Large intestine (tissue), 3 donors: ENCODE measurements at regions not wholly inside any gene's neighbourhood (a gene's known extent, or its start where the extent isn't known, plus 50 kb on each side); places are given as distances from the start of the nearest gene placed in this dataset.

Experiments used
- DNase-seq, 2 donors: peaks; one replicate each; pipeline versions ENCODE4 v3.0.0 to v3.0.0-alpha.2; 2013
- H3K27ac ChIP-seq: one replicate; pipeline ENCODE4 v1.5.1; 2013; ENCODE audit warnings: low read length
- H3K27me3 ChIP-seq: 2 replicates; pipeline ENCODE4 v1.6.1; 2013; ENCODE audit warnings: low read length; ENCODE audit not compliant: control insufficient read depth, insufficient read depth
- H3K36me3 ChIP-seq: 2 replicates; pipeline ENCODE4 v1.6.1; 2013; ENCODE audit warnings: low read length; ENCODE audit not compliant: control insufficient read depth, insufficient read depth
- H3K4me1 ChIP-seq: one replicate; pipeline ENCODE4 v1.6.1; 2013; ENCODE audit warnings: low read length; ENCODE audit not compliant: control insufficient read depth, insufficient read depth
- H3K4me3 ChIP-seq: one replicate; pipeline ENCODE4 v1.5.1; 2013; ENCODE audit warnings: low read length
- H3K9me3 ChIP-seq: one replicate; pipeline ENCODE4 v1.6.1; 2013; ENCODE audit warnings: mild to moderate bottlenecking, low read depth, low read length, moderate library complexity; ENCODE audit not compliant: control insufficient read depth
- WGBS: methylation state at CpG from one replicate; pipeline ENCODE4 v1.1.5; 2013; ENCODE audit warnings: low lambda C conversion rate; ENCODE audit not compliant: insufficient coverage; 5-methylcytosine and 5-hydroxymethylcytosine counted together

DNA sequence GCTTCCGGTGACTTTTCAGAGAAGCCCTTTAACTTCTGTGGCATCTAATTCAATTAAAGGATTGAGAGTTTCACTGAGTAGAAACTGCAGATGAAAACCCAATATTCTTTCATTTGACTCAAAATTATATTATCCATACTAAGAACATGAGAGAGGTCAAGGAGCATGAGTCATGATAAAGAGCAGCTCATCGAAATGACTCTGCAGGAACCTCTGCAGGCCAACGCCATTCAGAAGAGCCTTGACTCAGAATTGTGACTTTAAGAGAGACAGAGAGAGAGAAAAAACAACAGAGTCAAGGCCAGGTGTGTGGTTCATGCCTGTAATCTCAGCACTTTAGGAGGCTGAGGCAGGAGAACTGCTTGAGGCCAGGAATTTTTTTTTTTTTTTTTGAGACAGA is 417.2 kb upstream of the XYLT1 start:
- H3K4me3 ChIP-seq = no peak overlapping the region
- DNase-seq = no peak
- H3K27me3 ChIP-seq = no peaks in the 10 kb centered on the region
- no peaks in the 10 kb centered on the region for H3K36me3 ChIP-seq
- H3K4me1 ChIP-seq = no peaks in the 10 kb centered on the region
- H3K9me3 ChIP-seq = no peaks in the 10 kb centered on the region
- H3K27ac ChIP-seq = no peak overlapping the region
- 84% methylated on average over 2 of the region's 3 CpGs for WGBS

DNA sequence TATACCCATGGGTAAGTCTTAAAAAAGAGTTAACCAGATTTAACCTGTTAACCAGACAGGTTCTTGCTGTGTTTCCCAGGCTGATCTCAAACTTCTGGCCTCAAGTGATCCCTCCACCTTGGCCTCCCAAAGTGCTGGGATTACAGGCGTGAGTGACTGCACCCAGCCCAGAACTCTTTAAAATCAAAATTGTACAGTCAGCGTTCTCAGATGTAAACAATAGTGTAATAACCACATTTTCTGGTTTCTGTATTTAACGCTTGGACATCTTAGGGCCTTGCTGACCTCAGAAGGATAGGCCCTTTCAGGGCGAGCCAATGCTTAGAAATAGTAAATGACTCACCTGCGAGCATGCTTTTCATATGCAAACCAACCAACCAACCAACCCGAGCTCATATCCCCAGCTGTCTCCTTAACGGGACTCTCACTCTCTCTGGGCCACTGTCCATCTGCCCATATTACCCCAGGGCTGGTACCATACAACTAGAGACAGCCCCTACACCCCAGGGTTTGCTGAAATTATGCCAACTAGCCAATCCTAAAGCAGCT is 415.0 kb upstream of the XYLT1 start:
- Histone ChIP-seq H3K4me1 (no peaks in the 10 kb centered on the region), H3K36me3 (no peaks in the 10 kb centered on the region), H3K27me3 (no peaks in the 10 kb centered on the region), H3K27ac (no peak overlapping the region), H3K9me3 (no peaks in the 10 kb centered on the region), H3K4me3 (no peak overlapping the region)
- no CpG with 5 or more reads among the region's 7 CpGs for WGBS
- no peak for DNase-seq

DNA sequence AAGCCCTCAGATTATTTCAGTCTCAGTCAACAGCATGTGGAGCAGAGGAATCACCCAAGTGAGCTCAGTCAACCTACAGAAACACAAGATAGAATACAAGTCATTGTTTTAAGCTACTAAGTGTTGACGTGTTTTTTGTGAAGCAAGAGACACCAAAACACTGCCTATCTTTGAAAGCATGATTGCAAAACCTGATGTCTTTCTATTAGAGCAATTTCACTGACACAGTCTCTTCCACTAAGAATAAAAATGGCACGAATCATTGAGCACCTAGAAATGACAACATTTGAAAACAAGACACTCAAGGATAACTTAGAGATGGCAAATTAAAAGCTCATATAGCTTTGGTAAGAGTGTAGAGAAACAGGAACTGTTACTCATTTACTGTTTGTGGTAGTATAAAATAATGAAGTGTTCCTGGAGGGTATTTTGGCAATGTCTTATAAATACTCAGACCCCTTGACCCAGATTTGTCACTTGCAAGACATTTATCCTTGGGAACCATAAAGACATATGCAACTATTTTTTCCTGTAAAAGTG is 407.1 kb upstream of the XYLT1 start:
- no peak for DNase-seq
- no CpG with 5 or more reads among the region's 2 CpGs for WGBS
- no peaks in the 10 kb centered on the region for H3K27me3 ChIP-seq

DNA sequence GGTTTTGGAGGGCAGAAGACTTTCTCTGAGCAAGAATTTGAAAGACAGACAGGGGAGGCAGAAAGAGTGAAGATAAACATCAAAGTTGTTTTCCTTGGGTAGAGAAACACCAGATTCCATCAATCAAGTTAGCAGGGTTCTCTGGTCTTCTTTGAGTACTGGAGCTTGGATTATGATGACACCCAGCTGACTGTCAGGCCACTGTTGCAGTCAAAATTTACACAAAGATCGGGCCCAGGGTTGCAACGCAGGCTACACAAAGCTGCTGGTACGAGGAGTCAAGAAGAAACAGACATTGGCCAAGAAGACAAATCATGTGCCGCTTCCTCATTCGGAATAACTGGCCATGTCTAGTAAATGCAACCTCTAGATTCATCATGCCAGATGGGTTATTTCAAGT is 396.2 kb upstream of the XYLT1 start:
- WGBS = no CpG with 5 or more reads among the region's 5 CpGs
- no peak overlapping the region for H3K27ac ChIP-seq
- DNase-seq = no peak
- no peaks in the 10 kb centered on the region for H3K27me3 ChIP-seq
- no peaks in the 10 kb centered on the region for H3K4me1 ChIP-seq
- H3K4me3 ChIP-seq = no peak overlapping the region
- H3K36me3 ChIP-seq = no peaks in the 10 kb centered on the region
- H3K9me3 ChIP-seq = no peaks in the 10 kb centered on the region

More for the DNA sequence above, 407.1 kb upstream of the XYLT1 start:
- no peaks in the 10 kb centered on the region for H3K36me3 ChIP-seq
- no peak overlapping the region for H3K4me3 ChIP-seq
- no peaks in the 10 kb centered on the region for H3K4me1 ChIP-seq
- H3K9me3 ChIP-seq = no peaks in the 10 kb centered on the region
- H3K27ac ChIP-seq = no peak overlapping the region

DNA sequence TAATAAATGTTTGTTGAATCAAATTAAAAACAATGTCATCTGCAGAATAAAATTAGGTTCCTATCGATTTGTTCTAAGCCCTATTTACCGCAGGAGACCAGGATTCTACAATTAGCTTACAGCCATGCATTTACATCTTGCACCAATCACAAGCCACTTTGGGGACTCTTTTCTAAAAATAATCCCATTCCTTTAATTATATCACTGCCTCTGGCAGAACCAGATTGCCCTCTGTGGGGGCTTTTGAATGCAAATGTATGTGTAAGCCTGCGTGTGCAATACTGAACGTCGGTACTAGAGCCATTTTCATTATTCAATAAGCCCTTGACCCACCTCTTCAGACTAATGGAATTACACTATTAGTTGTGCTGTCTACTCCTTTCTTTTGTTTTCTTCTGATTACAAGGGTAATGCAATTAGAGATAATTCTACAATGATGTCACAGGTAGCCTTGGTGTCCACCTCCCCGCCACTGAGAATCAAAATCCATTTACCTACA is 391.3 kb upstream of the XYLT1 start:
- H3K4me3 ChIP-seq = no peak overlapping the region
- no peak overlapping the region for H3K27ac ChIP-seq
- no peaks in the 10 kb centered on the region for H3K27me3 ChIP-seq
- no CpG with 5 or more reads among the region's 6 CpGs for WGBS
- no peaks in the 10 kb centered on the region for H3K9me3 ChIP-seq
- H3K36me3 ChIP-seq = no peaks in the 10 kb centered on the region
- H3K4me1 ChIP-seq = no peaks in the 10 kb centered on the region
- no peak for DNase-seq

DNA sequence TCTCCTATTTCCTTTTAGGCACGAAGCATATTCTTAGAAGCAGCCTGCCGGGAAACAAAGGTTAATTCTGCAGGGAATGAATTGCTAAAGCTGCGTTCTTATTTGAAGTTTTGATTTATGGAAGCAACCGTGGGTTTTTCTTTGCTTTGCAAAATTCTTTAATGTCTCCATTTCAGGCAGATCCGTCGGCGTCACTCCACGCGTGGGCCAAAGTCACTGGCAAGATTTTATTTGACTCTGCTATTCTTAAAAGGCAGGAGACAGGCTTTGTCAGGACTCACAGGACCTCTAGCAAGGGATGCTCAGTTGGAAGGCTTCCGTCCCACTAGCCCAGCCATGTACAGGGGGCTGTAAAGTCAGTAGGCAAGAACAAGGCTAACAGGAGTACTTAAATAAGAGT is 387.3 kb upstream of the XYLT1 start:
- no peak overlapping the region for H3K27ac ChIP-seq
- no peaks in the 10 kb centered on the region for H3K9me3 ChIP-seq
- H3K4me3 ChIP-seq = no peak overlapping the region
- H3K4me1 ChIP-seq = no peaks in the 10 kb centered on the region
- H3K36me3 ChIP-seq = no peaks in the 10 kb centered on the region
- no peak for DNase-seq
- H3K27me3 ChIP-seq = no peaks in the 10 kb centered on the region
- WGBS = no CpG with 5 or more reads among the region's 10 CpGs

DNA sequence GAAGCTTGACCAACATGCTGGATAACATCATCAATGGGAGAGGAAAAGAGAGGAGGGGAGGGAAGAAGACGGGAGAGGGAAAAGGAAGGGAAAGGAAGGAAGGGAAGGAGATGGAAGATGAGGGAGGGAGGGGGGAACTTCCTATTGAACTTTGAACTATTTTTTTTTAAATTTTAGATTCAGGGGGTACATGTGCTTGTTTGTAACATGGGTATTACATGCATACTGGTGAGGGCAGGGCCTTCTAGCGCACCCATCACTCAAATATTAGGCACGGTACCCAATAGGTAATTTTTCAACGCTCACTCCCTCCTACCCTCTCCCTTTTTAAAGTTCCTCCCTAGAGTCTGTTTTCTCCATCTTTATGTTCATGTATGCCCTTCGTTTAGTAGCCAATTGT is 383.2 kb upstream of the XYLT1 start:
- 85% methylated on average over 3 of the region's 5 CpGs for WGBS

DNA sequence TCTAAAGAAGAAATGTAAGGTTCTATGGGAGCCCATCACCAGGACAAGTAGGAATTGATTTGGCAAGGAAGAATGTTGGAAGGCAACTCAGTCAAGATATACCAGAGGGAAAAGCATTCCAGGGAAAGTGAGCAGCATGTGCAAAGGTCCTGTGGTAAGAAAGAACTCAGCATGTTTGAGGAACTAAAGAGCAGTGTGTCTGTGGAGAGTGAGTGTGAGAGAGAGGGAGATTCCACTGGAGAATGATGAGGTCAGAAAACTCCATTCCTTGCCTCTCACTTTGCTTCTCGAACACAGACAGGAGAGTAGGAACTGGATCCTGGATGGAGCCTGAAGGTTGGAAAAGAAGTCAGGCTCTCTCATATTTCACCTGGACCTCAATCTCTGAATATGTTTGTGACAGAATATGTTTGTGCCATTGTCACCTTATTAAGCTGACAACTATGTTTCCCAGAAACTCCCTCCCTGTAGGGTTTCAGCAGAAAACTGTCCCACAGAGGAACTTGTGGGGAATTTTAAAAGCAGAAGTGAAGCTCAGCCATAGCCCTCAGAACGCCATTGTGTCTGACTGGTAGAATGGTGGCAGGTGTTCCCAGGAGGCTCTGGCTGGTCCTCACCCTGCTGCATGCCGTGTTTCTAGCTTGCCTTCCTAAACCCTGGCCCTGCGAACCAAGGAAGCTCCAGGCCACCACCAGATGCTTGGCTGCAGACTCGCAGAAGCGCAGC is 382.4 kb upstream of the XYLT1 start:
- Histone ChIP-seq H3K4me1 (no peaks in the 10 kb centered on the region), H3K27ac (no peak overlapping the region), H3K4me3 (no peak overlapping the region), H3K36me3 (no peaks in the 10 kb centered on the region), H3K27me3 (peaks cover 7% of the 10 kb centered on the region), H3K9me3 (no peaks in the 10 kb centered on the region)
- WGBS = no CpG with 5 or more reads among the region's 6 CpGs
- no peak for DNase-seq

More for the DNA sequence above, 383.2 kb upstream of the XYLT1 start:
- Histone ChIP-seq H3K4me1 (no peaks in the 10 kb centered on the region), H3K27ac (no peak overlapping the region), H3K4me3 (no peak overlapping the region), H3K9me3 (no peaks in the 10 kb centered on the region), H3K27me3 (peaks cover 7% of the 10 kb centered on the region), H3K36me3 (no peaks in the 10 kb centered on the region)
- DNase-seq = no peak

DNA sequence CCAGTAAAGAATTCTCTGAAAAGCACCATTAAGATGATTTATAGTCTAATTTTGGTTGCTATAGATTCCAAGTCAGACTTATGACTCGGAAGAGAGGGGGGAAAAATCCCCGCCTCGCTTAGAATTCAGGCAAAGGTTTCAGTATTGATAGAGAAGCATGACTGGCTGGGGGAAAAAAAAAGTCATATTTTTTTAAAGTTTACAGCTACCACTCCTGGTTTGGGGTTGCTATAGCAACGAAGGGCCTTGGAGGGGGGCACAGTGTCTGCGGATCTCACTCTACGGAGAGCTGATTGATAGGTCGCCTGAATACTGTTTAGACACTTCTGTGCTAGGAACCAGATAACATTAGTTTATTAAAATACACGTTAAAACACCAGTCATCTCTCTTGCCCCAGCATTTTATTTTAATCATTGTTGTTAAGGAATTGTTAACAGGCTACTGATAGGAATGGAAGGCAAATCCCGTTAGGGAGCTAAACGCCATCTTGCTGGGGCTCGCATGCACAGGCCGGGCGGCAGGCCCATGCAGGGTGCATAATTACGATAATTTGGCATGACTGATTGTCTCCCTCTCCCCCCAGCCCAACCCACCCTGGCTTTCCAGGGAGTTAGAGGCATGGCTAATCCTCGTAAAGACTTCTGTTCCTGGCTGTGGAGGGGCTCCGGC is 380.0 kb upstream of the XYLT1 start:
- Histone ChIP-seq H3K27ac (no peak overlapping the region), H3K4me1 (no peaks in the 10 kb centered on the region), H3K27me3 (peaks cover 7% of the 10 kb centered on the region), H3K36me3 (no peaks in the 10 kb centered on the region), H3K4me3 (no peak overlapping the region), H3K9me3 (no peaks in the 10 kb centered on the region)
- no CpG with 5 or more reads among the region's 16 CpGs for WGBS
- DNase-seq = no peak

DNA sequence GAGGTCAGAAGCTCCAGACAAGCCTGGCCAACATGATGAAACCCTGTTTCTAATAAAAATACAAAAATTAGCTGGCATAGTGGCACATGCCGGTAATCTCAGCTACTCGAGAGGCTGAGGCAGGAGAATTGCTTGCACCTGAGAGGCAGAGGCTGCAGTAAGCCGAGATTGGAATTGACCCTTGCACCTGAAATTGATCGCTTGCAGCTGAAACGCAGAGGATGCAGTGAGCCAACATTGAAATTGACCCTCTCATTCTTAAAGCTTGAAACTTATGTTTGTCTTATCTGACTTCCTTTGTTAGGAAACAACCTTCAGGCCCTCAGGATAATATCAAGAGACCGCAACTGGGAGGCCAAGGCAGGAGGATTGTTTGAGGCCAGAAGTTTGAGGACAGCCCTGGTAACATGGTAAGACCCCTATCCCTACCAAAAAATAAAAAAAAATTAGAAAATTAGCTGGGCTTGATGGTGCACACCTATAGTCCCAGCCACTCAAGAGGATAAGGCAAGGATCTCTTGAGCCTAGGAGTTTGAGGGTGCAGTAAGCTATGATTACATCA is 376.6 kb upstream of the XYLT1 start:
- Histone ChIP-seq H3K4me3 (no peak overlapping the region), H3K27ac (no peak overlapping the region), H3K27me3 (peaks cover 7% of the 10 kb centered on the region), H3K36me3 (no peaks in the 10 kb centered on the region), H3K4me1 (no peaks in the 10 kb centered on the region), H3K9me3 (no peaks in the 10 kb centered on the region)
- no peak for DNase-seq
- WGBS = no CpG with 5 or more reads among the region's 6 CpGs
